Large intestine (tissue), 3 donors: ENCODE measurements at regions not wholly inside any gene's neighbourhood (a gene's known extent, or its start where the extent isn't known, plus 50 kb on each side); places are given as distances from the start of the nearest gene placed in this dataset.
"Not testable (repeated sequence)": the region's sequence is repeated elsewhere in the genome, so short reads cannot be mapped to it uniquely, and the experiment has no call there.

Source experiments
- DNase-seq, 2 donors: peaks; one replicate each; pipeline versions ENCODE4 v3.0.0 to v3.0.0-alpha.2; 2013
- H3K27ac ChIP-seq: one replicate; pipeline ENCODE4 v1.5.1; 2013; ENCODE audit warnings: low read length
- H3K27me3 ChIP-seq: 2 replicates; pipeline ENCODE4 v1.6.1; 2013; ENCODE audit warnings: low read length; ENCODE audit not compliant: control insufficient read depth, insufficient read depth
- H3K36me3 ChIP-seq: 2 replicates; pipeline ENCODE4 v1.6.1; 2013; ENCODE audit warnings: low read length; ENCODE audit not compliant: control insufficient read depth, insufficient read depth
- H3K4me1 ChIP-seq: one replicate; pipeline ENCODE4 v1.6.1; 2013; ENCODE audit warnings: low read length; ENCODE audit not compliant: control insufficient read depth, insufficient read depth
- H3K4me3 ChIP-seq: one replicate; pipeline ENCODE4 v1.5.1; 2013; ENCODE audit warnings: low read length
- H3K9me3 ChIP-seq: one replicate; pipeline ENCODE4 v1.6.1; 2013; ENCODE audit warnings: mild to moderate bottlenecking, low read depth, low read length, moderate library complexity; ENCODE audit not compliant: control insufficient read depth
- WGBS: methylation state at CpG from one replicate; pipeline ENCODE4 v1.1.5; 2013; ENCODE audit warnings: low lambda C conversion rate; ENCODE audit not compliant: insufficient coverage; 5-methylcytosine and 5-hydroxymethylcytosine counted together

GRCh38 chr12:114506651-114507050 lies 100.7 kb upstream of the TBX5 start:
- no peaks in the 10 kb centered on the region for H3K4me1 ChIP-seq
- H3K9me3 ChIP-seq: no peaks in the 10 kb centered on the region
- no peak for DNase-seq
- no peak overlapping the region for H3K4me3 ChIP-seq
- WGBS: no CpG with 5 or more reads among the region's 6 CpGs
- H3K27me3 ChIP-seq: peaks cover 29% of the 10 kb centered on the region
- no peaks in the 10 kb centered on the region for H3K36me3 ChIP-seq
- no peak overlapping the region for H3K27ac ChIP-seq

- WGBS: 67% methylated on average over 1 of the region's 3 CpGs
- H3K9me3 ChIP-seq: no peaks in the 10 kb centered on the region
- H3K36me3 ChIP-seq: no peaks in the 10 kb centered on the region
- H3K4me3 ChIP-seq: no peak overlapping the region
- no peak for DNase-seq
- H3K27ac ChIP-seq: no peak overlapping the region
- no peaks in the 10 kb centered on the region for H3K4me1 ChIP-seq
- peaks cover 46% of the 10 kb centered on the region for H3K27me3 ChIP-seq
Observed at GRCh38 chr12:114504311-114504710, 98.4 kb upstream of the TBX5 start.

- no peak for DNase-seq
- Histone ChIP-seq H3K4me3 (no peak overlapping the region), H3K4me1 (no peaks in the 10 kb centered on the region), H3K27ac (no peak overlapping the region), H3K9me3 (no peaks in the 10 kb centered on the region), H3K36me3 (no peaks in the 10 kb centered on the region), H3K27me3 (peaks cover 44% of the 10 kb centered on the region)
- no CpG with 5 or more reads among the region's 7 CpGs for WGBS
Observed at GRCh38 chr12:114501474-114501807, 95.5 kb upstream of the TBX5 start.

- no peaks in the 10 kb centered on the region for H3K4me1 ChIP-seq
- H3K9me3 ChIP-seq: no peaks in the 10 kb centered on the region
- H3K36me3 ChIP-seq: no peaks in the 10 kb centered on the region
- no peak overlapping the region for H3K27ac ChIP-seq
- WGBS: 0% methylated on average over 2 of the region's 20 CpGs
- no peak for DNase-seq
- H3K4me3 ChIP-seq: no peak overlapping the region
- H3K27me3 ChIP-seq: peaks cover 46% of the 10 kb centered on the region
Observed at GRCh38 chr12:114500775-114501473, 95.0 kb upstream of the TBX5 start.

GRCh38 chr12:114500131-114500530 lies 94.2 kb upstream of the TBX5 start:
- H3K9me3 ChIP-seq: no peaks in the 10 kb centered on the region
- no peak overlapping the region for H3K27ac ChIP-seq
- no peak overlapping the region for H3K4me3 ChIP-seq
- H3K36me3 ChIP-seq: no peaks in the 10 kb centered on the region
- 62% methylated on average over 2 of the region's 2 CpGs for WGBS
- H3K27me3 ChIP-seq: peaks cover 42% of the 10 kb centered on the region
- DNase-seq: no peak
- H3K4me1 ChIP-seq: no peaks in the 10 kb centered on the region

GRCh38 chr12:114499338-114499737 lies 93.4 kb upstream of the TBX5 start:
- no peaks in the 10 kb centered on the region for H3K9me3 ChIP-seq
- WGBS: no CpG with 5 or more reads among the region's 5 CpGs
- no peak for DNase-seq
- H3K36me3 ChIP-seq: no peaks in the 10 kb centered on the region
- no peaks in the 10 kb centered on the region for H3K4me1 ChIP-seq
- H3K4me3 ChIP-seq: no peak overlapping the region
- H3K27ac ChIP-seq: no peak overlapping the region
- peaks cover 40% of the 10 kb centered on the region for H3K27me3 ChIP-seq

- Histone ChIP-seq H3K36me3 (no peaks in the 10 kb centered on the region), H3K27me3 (peaks cover 18% of the 10 kb centered on the region), H3K9me3 (no peaks in the 10 kb centered on the region), H3K4me1 (no peaks in the 10 kb centered on the region), H3K27ac (no peak overlapping the region), H3K4me3 (no peak overlapping the region)
- DNase-seq: no peak
- WGBS: no CpG with 5 or more reads among the region's 3 CpGs
Observed at GRCh38 chr12:114491916-114492315, 86.0 kb upstream of the TBX5 start.

- not testable (repeated sequence) for DNase-seq, H3K36me3 ChIP-seq, H3K27ac ChIP-seq, H3K9me3 ChIP-seq, H3K4me3 ChIP-seq, H3K4me1 ChIP-seq
- WGBS: no CpG with 5 or more reads among the region's 45 CpGs
- peaks cover 41% of the 10 kb centered on the region for H3K27me3 ChIP-seq
Observed at GRCh38 chr12:114484822-114485459, 79.0 kb upstream of the TBX5 start.

GRCh38 chr12:114483996-114484395 lies 78.1 kb upstream of the TBX5 start:
- Histone ChIP-seq H3K9me3 (peaks cover 9% of the 10 kb centered on the region), H3K4me1 (no peaks in the 10 kb centered on the region), H3K36me3 (no peaks in the 10 kb centered on the region), H3K27me3 (peaks cover 51% of the 10 kb centered on the region), H3K4me3 (no peak overlapping the region), H3K27ac (no peak overlapping the region)
- DNase-seq: no peak
- WGBS: no CpG with 5 or more reads among the region's 3 CpGs

GRCh38 chr12:114481200-114481535 lies 75.2 kb upstream of the TBX5 start:
- DNase-seq: no peak
- Histone ChIP-seq H3K36me3 (no peaks in the 10 kb centered on the region), H3K27me3 (peaks cover 72% of the 10 kb centered on the region), H3K9me3 (peaks cover 9% of the 10 kb centered on the region), H3K4me3 (no peak overlapping the region), H3K4me1 (no peaks in the 10 kb centered on the region), H3K27ac (no peak overlapping the region)
- 4% methylated on average over 4 of the region's 6 CpGs for WGBS
